PC-9 (cell line): ENCODE measurements at regions not wholly inside any gene's neighbourhood (a gene's known extent, or its start where the extent isn't known, plus 50 kb on each side); places are given as distances from the start of the nearest gene placed in this dataset.

Source experiments
- BruUV-seq: library from RNA; stranded (reverse); fragments of 400-500 nt; replicated peaks from 2 replicates; lab custom pipeline; 2021; lab: Mats Ljungman, UMichigan
- CTCF ChIA-PET: fragments of 300-600 bp; sonication (Branson Sonifier 250); formaldehyde crosslinking; loops from one replicate; lab custom pipeline; 2022; ENCODE audit warnings: antibody characterized with exemption; lab: Charles Lee
- POLR2A ChIA-PET: fragments of 300-600 bp; sonication (Branson Sonifier 250); formaldehyde crosslinking; loops from one replicate; lab custom pipeline; 2022; ENCODE audit warnings: antibody characterized with exemption; ENCODE audit not compliant: unreplicated experiment; lab: Charles Lee
- DNase-seq, 2 experiments: peaks; one replicate each; pipeline versions ENCODE4 v3.0.0 to v3.0.0-alpha.2; 2015 to 2022; ENCODE audit warnings: mixed read lengths in 1 of 2
- H2AFZ ChIP-seq: fragments of 200-600 bp; sonication (generic); 2 replicates; pipeline ENCODE4 v1.8.1; 2017; ENCODE audit warnings: antibody characterized with exemption
- H3F3A ChIP-seq: fragments of 200-600 bp; sonication (generic); 2 replicates; pipeline ENCODE4 v1.8.1; 2017; ENCODE audit warnings: antibody characterized with exemption, mild to moderate bottlenecking, low read depth; ENCODE audit not compliant: insufficient read depth
- H3K27ac ChIP-seq: fragments of 200-600 bp; sonication (generic); 2 replicates; pipeline ENCODE4 v1.6.1; 2016; ENCODE audit warnings: mixed run types
- H3K27me3 ChIP-seq: fragments of 200-600 bp; sonication (generic); 2 replicates; pipeline ENCODE4 v1.6.1; 2016; ENCODE audit warnings: low read depth, mixed run types; ENCODE audit not compliant: insufficient read depth
- H3K36me3 ChIP-seq: fragments of 200-600 bp; sonication (generic); 2 replicates; pipeline ENCODE4 v1.6.1; 2016; ENCODE audit warnings: low read depth, mixed run types
- H3K4me1 ChIP-seq: fragments of 200-600 bp; sonication (generic); replicated peaks from 2 replicates; pipeline ENCODE4 v1.6.1; 2016; ENCODE audit warnings: mixed run types; ENCODE audit not compliant: insufficient read depth
- H3K4me2 ChIP-seq: fragments of 200-600 bp; sonication (generic); 2 replicates; pipeline ENCODE4 v1.6.1; 2017; ENCODE audit warnings: mixed run types
- H3K4me3 ChIP-seq: fragments of 200-600 bp; sonication (generic); 2 replicates; pipeline ENCODE4 v1.6.1; 2016; ENCODE audit warnings: mixed run types
- H3K79me2 ChIP-seq: fragments of 200-600 bp; sonication (generic); 2 replicates; pipeline ENCODE4 v1.6.1; 2017; ENCODE audit warnings: low read depth, mixed run types
- H3K9me2 ChIP-seq: fragments of 200-600 bp; sonication (generic); 2 replicates; pipeline ENCODE4 v1.8.1; 2017; ENCODE audit warnings: mild to moderate bottlenecking; ENCODE audit not compliant: insufficient read depth
- H3K9me3 ChIP-seq: fragments of 200-600 bp; sonication (generic); 2 replicates; pipeline ENCODE4 v1.8.1; 2016; ENCODE audit warnings: low read depth; ENCODE audit not compliant: insufficient read depth
- H4K20me1 ChIP-seq: fragments of 200-600 bp; sonication (generic); 2 replicates; pipeline ENCODE4 v1.8.1; 2017; ENCODE audit not compliant: insufficient read depth
- CTCF ChIP-seq: fragments of 200-600 bp; sonication (generic); conservative IDR thresholded peaks from 2 replicates; pipeline ENCODE4 v1.6.1; 2017; ENCODE audit warnings: mixed run types, antibody characterized with exemption, mild to moderate bottlenecking, moderate library complexity
- EZH2 ChIP-seq: fragments of 200-600 bp; sonication (generic); IDR thresholded peaks from 2 replicates; pipeline ENCODE4 v1.8.0; 2017; ENCODE audit warnings: antibody characterized with exemption, low read depth
- intact Hi-C: fragments of 100-400 bp; cut with micrococcal nuclease; formaldehyde crosslinking; loops from one replicate; pipeline ENCODE4 v1.10.0; 2022; ENCODE audit not compliant: unreplicated experiment

GRCh38 chr7:106575138-106575823 is 85.7 kb downstream of the CCDC71L start:
- intact Hi-C loops = no loop called here
- Histone ChIP-seq H3K79me2 (no peaks in the 10 kb centered on the region), H3K4me3 (no peak overlapping the region), H2AFZ (no peak overlapping the region), H3K27ac (no peak overlapping the region), H3K4me2 (no peak overlapping the region), H3K27me3 (no peaks in the 10 kb centered on the region), H3F3A (no peaks in the 10 kb centered on the region), H3K4me1 (no peaks in the 10 kb centered on the region), H4K20me1 (no peaks in the 10 kb centered on the region), H3K36me3 (no peaks in the 10 kb centered on the region), H3K9me3 (no peaks in the 10 kb centered on the region), H3K9me2 (no peaks in the 10 kb centered on the region)
- ChIA-PET CTCF (no interaction called here), POLR2A (no interaction called here)
- no peak for DNase-seq
- TF ChIP-seq EZH2 (no peak), CTCF (no peak)
- no TSS peak for BruUV-seq

- peaks cover 10% of the 10 kb centered on the region for H3F3A ChIP-seq
- H3K27ac ChIP-seq = no peak overlapping the region
- no peaks in the 10 kb centered on the region; the same call in 1 of the 2 replicates for H3K9me3 ChIP-seq
- H3K4me3 ChIP-seq = no peak overlapping the region
- no peak for DNase-seq
- ChIA-PET CTCF (no interaction called here), POLR2A (no interaction called here)
- BruUV-seq = no TSS peak
- TF ChIP-seq EZH2 (no peak), CTCF (no peak)
- H3K27me3 ChIP-seq = no peaks in the 10 kb centered on the region
- H3K4me2 ChIP-seq = no peak overlapping the region
- no peaks in the 10 kb centered on the region for H3K36me3 ChIP-seq
- peaks cover 14% of the 10 kb centered on the region for H3K4me1 ChIP-seq
- H3K79me2 ChIP-seq = no peaks in the 10 kb centered on the region
- no peak overlapping the region for H2AFZ ChIP-seq
- intact Hi-C loops = no loop called here
- H4K20me1 ChIP-seq = no peaks in the 10 kb centered on the region
- no peaks in the 10 kb centered on the region for H3K9me2 ChIP-seq
Observed at GRCh38 chr7:106573738-106574137, 87.2 kb downstream of the CCDC71L start.

DNA sequence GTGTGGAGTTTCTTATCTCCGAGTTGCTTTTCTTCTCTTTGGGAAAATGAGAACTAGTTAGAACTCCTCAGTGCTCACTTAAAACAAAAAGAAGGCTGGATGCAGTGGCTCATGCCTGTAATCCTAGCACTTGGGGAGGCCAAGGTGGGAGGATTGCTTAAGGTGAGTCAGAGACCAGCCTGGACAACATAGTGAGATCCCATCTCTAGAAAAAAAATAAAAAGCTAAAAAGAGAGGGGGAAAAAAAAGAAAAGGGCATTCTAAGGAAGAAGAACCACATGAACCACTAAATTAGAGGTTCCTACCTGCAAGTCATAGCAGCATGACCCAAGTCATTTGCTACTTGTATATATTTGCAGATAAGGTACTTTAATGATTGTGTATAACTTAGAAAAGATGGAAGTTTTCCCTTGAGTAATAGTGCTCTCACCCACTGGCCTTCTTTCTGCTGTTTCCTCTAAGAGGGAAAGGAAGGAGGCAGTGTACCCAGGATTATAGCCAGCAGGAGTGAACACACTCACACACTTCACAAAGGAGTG is 87.8 kb downstream of the CCDC71L start:
- peaks cover 17% of the 10 kb centered on the region for H3K4me1 ChIP-seq
- H4K20me1 ChIP-seq = no peaks in the 10 kb centered on the region
- BruUV-seq = no TSS peak
- TF ChIP-seq EZH2 (no peak), CTCF (no peak)
- no peak overlapping the region for H3K27ac ChIP-seq
- no peak overlapping the region for H3K4me3 ChIP-seq
- no peak overlapping the region for H3K4me2 ChIP-seq
- no peaks in the 10 kb centered on the region for H3K27me3 ChIP-seq
- H3K36me3 ChIP-seq = no peaks in the 10 kb centered on the region
- H3F3A ChIP-seq = peaks cover 14% of the 10 kb centered on the region
- H3K79me2 ChIP-seq = no peaks in the 10 kb centered on the region
- CTCF ChIA-PET = no interaction called here
- intact Hi-C loops = no loop called here
- DNase-seq = no peak
- POLR2A ChIA-PET = no interaction called here
- H2AFZ ChIP-seq = no peak overlapping the region
- no peaks in the 10 kb centered on the region; the same call in 1 of the 2 replicates for H3K9me3 ChIP-seq
- H3K9me2 ChIP-seq = no peaks in the 10 kb centered on the region; the same call in 1 of the 2 replicates
